Endodermal cell (in vitro differentiated cells): ENCODE measurements at regions not wholly inside any gene's neighbourhood (a gene's known extent, or its start where the extent isn't known, plus 50 kb on each side); places are given as distances from the start of the nearest gene placed in this dataset.

Experiments used
- DNase-seq: peaks from one replicate; pipeline ENCODE4 v3.0.0-alpha.2; 2017
- H3K27ac ChIP-seq: 2 replicates; pipeline ENCODE4 v1.5.1; 2013; ENCODE audit warnings: mild to moderate bottlenecking, low read depth, low read length, moderate library complexity
- H3K27me3 ChIP-seq: 2 replicates; pipeline ENCODE4 v1.6.1; 2013; ENCODE audit warnings: mild to moderate bottlenecking, low read length, moderate library complexity; ENCODE audit not compliant: insufficient read depth, control insufficient read depth, poor library complexity, severe bottlenecking
- H3K36me3 ChIP-seq: 2 replicates; pipeline ENCODE4 v1.7.0; 2013; ENCODE audit warnings: mild to moderate bottlenecking, low read length, moderate library complexity; ENCODE audit not compliant: control insufficient read depth, insufficient read depth
- H3K4me1 ChIP-seq: one replicate; pipeline ENCODE4 v1.7.0; 2013; ENCODE audit warnings: low read length; ENCODE audit not compliant: control insufficient read depth, insufficient read depth
- H3K4me3 ChIP-seq: 2 replicates; pipeline ENCODE4 v1.5.1; 2013; ENCODE audit warnings: mild to moderate bottlenecking, low read length, moderate library complexity
- H3K9ac ChIP-seq: 2 replicates; pipeline ENCODE4 v1.6.1; 2013; ENCODE audit warnings: mild to moderate bottlenecking, low read length, moderate library complexity; ENCODE audit not compliant: poor library complexity, severe bottlenecking; ENCODE audit errors: extremely low read depth
- H3K9me3 ChIP-seq: 2 replicates; pipeline ENCODE4 v1.6.1; 2013; ENCODE audit warnings: mild to moderate bottlenecking, low read length, moderate library complexity; ENCODE audit not compliant: control insufficient read depth
- H3K27ac Mint-ChIP-seq: 2 replicates; pipeline ENCODE4 v1.8.0; 2020; ENCODE audit warnings: mixed read lengths
- H3K27me3 Mint-ChIP-seq: 2 replicates; pipeline ENCODE4 v1.8.0; 2021; ENCODE audit warnings: mild to moderate bottlenecking, mixed read lengths; ENCODE audit not compliant: insufficient read depth
- H3K36me3 Mint-ChIP-seq: 2 replicates; pipeline ENCODE4 v1.8.0; 2020; ENCODE audit warnings: low read depth, mixed read lengths
- H3K4me1 Mint-ChIP-seq: 2 replicates; pipeline ENCODE4 v1.8.0; 2020; ENCODE audit warnings: mixed read lengths
- H3K4me3 Mint-ChIP-seq: 2 replicates; pipeline ENCODE4 v1.8.0; 2020; ENCODE audit warnings: mild to moderate bottlenecking, moderate library complexity, mixed read lengths
- H3K9me3 Mint-ChIP-seq: 2 replicates; pipeline ENCODE4 v1.8.0; 2020; ENCODE audit warnings: mild to moderate bottlenecking, mixed read lengths
- WGBS, 2 experiments: methylation state at CpG; one replicate each; pipeline versions ENCODE4 v1.1.5 to v1.1.7; 2013; ENCODE audit warnings: missing lambda C conversion rate in 2 of 2, mixed read lengths in 1 of 2; ENCODE audit not compliant: insufficient coverage in 1 of 2, insufficient read length in 1 of 2; 5-methylcytosine and 5-hydroxymethylcytosine counted together
- TF ChIP-seq, protein P1 (sequence below): fragments of 200-600 bp; sonication (generic); conservative IDR thresholded peaks from 2 replicates; pipeline ENCODE4 v1.5.0; 2021; ENCODE audit warnings: antibody characterized with exemption, mild to moderate bottlenecking

DNA sequence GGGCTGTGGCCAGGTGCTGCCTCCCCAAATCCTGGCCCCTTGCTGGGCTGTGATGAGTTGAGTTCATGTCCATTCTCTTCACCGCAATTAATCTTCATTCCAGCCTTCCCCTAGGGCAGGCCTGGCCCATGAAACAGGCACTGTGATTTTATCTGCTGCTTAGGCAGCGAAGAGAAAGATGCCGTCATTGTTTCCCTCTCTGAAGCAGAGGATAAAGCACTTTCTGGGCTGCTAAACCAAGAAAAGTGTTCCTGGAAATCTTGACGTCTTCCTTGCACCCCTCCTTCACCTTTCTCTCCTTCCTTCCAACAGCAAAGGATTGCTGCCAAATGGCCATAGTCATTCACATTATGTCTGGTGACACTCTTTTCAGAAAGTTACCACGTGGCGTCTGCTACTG, 265.9 kb downstream of the ZEB1 start:
- H3K27me3 ChIP-seq = no peaks in the 10 kb centered on the region
- WGBS, 2 experiments = 92 to 97% methylated on average over 5 to 6 of the region's 6 CpGs
- H3K4me3 Mint-ChIP-seq = no peak overlapping the region
- no peak overlapping the region for H3K9ac ChIP-seq
- no peaks in the 10 kb centered on the region for H3K36me3 Mint-ChIP-seq
- peaks cover 19% of the 10 kb centered on the region for H3K4me1 Mint-ChIP-seq
- DNase-seq = no peak
- no peaks in the 10 kb centered on the region for H3K4me1 ChIP-seq
- H3K27me3 Mint-ChIP-seq = no peaks in the 10 kb centered on the region
- H3K27ac ChIP-seq = no peak overlapping the region
- no peak overlapping the region for H3K27ac Mint-ChIP-seq
- H3K4me3 ChIP-seq = no peak overlapping the region
- H3K9me3 Mint-ChIP-seq = peaks cover 8% of the 10 kb centered on the region
- no peaks in the 10 kb centered on the region for H3K36me3 ChIP-seq
- TF ChIP-seq, protein P1, sequence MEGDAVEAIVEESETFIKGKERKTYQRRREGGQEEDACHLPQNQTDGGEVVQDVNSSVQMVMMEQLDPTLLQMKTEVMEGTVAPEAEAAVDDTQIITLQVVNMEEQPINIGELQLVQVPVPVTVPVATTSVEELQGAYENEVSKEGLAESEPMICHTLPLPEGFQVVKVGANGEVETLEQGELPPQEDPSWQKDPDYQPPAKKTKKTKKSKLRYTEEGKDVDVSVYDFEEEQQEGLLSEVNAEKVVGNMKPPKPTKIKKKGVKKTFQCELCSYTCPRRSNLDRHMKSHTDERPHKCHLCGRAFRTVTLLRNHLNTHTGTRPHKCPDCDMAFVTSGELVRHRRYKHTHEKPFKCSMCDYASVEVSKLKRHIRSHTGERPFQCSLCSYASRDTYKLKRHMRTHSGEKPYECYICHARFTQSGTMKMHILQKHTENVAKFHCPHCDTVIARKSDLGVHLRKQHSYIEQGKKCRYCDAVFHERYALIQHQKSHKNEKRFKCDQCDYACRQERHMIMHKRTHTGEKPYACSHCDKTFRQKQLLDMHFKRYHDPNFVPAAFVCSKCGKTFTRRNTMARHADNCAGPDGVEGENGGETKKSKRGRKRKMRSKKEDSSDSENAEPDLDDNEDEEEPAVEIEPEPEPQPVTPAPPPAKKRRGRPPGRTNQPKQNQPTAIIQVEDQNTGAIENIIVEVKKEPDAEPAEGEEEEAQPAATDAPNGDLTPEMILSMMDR = no peak
- no peaks in the 10 kb centered on the region for H3K9me3 ChIP-seq

DNA sequence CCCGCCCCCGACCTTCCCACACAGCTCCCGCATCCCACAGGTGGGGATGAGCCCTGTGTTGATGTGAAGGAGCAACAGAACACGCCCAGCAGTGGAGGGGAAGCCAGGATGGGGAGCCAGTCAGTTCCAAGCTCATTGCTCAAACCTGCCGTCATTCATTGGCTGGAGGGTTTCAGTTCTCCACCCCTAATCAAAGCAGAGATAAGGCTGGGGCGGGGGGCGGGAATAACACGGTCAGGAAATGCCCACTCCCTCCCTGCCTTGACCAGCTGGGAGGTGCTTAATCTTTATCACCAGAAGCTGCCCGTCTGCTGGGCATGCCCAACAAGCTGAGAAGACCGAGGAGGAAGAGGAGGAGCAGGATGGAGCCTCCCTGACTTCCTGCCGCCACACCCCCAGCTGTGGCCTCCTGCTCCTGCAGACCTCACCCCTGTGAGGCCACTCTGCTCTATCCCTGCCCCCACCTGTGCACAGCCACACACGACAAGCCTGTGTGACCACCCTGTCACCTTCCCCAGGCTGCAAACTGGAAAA, 265.1 kb downstream of the ZEB1 start:
- Histone ChIP-seq H3K36me3 (no peaks in the 10 kb centered on the region), H3K4me3 (no peak overlapping the region), H3K27ac (no peak overlapping the region), H3K27me3 (no peaks in the 10 kb centered on the region), H3K9ac (no peak overlapping the region), H3K4me1 (no peaks in the 10 kb centered on the region), H3K9me3 (no peaks in the 10 kb centered on the region)
- Mint-ChIP-seq H3K4me1 (peaks cover 19% of the 10 kb centered on the region), H3K27me3 (no peaks in the 10 kb centered on the region), H3K27ac (no peak overlapping the region), H3K4me3 (no peak overlapping the region), H3K36me3 (no peaks in the 10 kb centered on the region), H3K9me3 (peaks cover 8% of the 10 kb centered on the region)
- 89 to 94% methylated on average over 9 to 12 of the region's 12 CpGs for WGBS, 2 experiments
- no peak for DNase-seq
- TF ChIP-seq, protein P1 = no peak

DNA sequence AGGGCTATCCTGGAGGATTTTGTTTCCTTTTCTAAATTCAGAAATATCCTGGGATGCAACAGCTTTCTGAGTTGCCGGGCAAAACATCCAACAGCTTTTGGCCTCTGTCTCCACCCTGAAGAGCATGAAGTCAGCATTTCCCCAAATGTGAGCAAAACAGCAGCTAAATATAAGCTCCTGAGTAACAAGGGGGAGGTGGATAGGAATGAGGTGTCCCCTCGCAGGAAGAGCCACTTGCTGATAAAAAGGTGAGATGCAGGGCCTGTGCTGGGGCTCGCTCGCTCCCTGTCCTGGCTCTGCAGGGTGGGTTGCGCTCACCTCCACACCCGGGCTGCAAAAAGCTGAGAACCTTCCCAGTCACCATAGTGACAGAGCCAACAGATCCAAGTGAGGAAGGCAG, 264.3 kb downstream of the ZEB1 start:
- H3K27me3 Mint-ChIP-seq = no peaks in the 10 kb centered on the region
- H3K36me3 Mint-ChIP-seq = no peaks in the 10 kb centered on the region
- Histone ChIP-seq H3K9ac (no peak overlapping the region), H3K4me3 (no peak overlapping the region), H3K9me3 (no peaks in the 10 kb centered on the region), H3K27me3 (no peaks in the 10 kb centered on the region), H3K36me3 (no peaks in the 10 kb centered on the region), H3K27ac (no peak overlapping the region), H3K4me1 (no peaks in the 10 kb centered on the region)
- DNase-seq = no peak
- peaks cover 19% of the 10 kb centered on the region for H3K4me1 Mint-ChIP-seq
- H3K27ac Mint-ChIP-seq = peak overlapping the region; percentile 61
- TF ChIP-seq, protein P1 = no peak
- no peak overlapping the region for H3K4me3 Mint-ChIP-seq
- peaks cover 11% of the 10 kb centered on the region for H3K9me3 Mint-ChIP-seq
- 69 to 78% methylated on average over 5 to 6 of the region's 6 CpGs for WGBS, 2 experiments
